ENCODE measurements at regions not wholly inside any gene's neighbourhood (a gene's known extent, or its start where the extent isn't known, plus 50 kb on each side); places are given as distances from the start of the nearest gene placed in this dataset.

DNA sequence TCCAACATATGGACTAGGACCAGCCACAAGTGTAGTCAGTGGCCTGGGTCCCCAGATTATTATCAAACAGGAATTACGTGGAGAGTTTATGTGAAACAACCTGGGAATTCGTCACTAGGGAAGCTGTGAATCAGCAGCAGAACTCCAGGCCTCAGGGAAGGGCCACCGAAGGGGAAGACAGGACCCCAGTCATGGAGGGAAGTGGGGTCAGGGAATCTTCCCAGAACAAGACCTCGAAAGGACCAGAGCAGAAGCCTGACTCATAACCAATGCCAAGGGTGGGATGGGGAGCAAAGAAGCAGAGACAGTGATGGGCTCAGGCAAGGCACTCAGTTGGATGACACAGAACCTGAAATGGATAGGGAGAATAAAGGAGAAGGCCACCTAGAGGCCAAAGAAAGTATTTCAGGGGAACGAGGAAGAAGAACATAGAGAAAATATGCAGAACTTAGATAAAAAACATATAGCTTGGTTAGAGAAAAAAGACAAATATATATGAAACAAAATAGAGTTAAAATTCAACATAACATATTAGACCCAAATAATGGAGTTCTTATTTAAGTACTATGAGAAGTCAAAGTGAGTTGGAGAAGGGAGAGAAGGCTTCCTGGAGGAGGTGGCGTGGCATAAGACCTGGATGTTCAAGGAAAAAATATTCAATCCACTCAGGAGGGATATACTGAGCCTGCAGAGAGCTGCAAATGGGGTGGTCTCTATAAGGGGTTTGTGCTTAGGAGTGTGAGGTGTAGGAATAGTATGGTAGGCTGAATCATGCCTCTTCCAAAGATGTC, 66.7 kb upstream of the CAST start:
- DNase-seq (ENCODE audit: low spot score), result peak; percentile 37

DNA sequence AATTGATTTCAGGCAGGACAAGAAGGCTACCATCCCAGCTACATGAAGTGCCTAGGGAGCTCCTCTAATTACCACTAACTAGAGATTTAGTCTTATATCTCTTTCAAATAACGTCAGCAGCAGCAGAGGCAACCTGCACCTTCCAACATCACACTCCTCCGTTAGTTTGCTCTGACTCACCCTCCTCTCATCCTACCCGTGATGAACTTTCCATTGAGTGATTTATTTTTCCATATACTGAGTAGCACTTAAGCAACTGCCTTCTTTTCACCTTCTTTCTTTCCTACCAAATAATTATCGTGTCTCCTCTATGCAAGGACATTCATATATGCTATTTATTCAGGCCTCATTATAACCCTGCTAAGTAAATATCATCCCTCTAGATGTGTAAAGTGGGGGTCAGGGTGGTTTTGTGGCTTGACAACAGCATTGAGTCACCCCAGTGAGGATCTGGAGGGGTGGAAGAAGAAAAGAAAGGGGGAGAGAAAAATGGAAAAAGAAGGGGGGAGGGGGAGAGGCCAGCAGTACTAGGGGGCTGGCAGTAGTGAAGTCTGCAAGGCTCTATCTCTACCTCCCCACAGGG, 64.6 kb upstream of the CAST start:
- DNase-seq (ENCODE audit: low spot score), result no peak

DNA sequence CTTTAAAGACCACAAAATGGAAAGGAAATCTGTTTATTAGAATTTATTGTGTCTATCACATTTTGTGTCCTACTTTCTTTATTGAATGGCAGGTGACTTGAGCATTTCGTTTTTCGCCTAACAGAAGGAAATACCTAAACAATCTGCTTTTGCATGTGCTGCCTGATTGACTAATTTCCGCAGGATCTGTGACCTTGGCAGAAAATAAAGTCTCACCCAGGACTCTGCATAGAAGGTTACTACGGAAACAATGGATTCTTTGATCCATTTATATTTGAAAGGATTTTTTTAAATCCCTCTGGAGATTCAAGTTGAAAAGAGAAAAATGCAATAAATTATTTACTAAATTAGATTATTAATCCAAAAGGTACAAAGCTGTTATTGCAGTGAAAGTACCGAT, 61.0 kb upstream of the CAST start:
- no peak for DNase-seq (ENCODE audit: low spot score)

DNA sequence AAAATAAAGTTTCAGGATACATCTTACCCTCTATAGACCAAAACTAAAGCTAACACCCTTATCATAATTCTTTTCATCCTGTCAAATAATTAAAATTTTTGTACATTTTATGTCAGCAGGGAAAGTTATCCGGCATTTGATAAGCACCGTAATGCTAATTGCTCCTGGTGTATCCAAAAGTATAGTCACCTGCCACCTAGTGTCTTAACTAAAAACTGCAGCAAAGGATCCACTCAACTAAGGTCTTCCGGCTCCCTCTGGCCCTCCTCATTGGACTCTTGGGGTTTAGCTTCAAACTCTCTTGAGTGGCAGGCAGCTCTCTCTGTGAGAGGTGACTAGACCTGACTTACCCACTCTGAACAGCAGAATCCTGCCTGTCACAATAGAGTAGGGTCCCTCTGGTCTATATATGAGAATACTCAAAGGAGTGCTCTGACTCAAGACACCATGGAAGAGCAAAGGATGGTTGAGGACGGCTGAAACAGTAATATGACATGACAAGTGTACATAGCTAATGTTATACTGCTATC, 60.4 kb upstream of the CAST start:
- peak; percentile 78 for DNase-seq (ENCODE audit: low spot score)

- no peak for DNase-seq (ENCODE audit: low spot score)
These were observed 59.4 kb upstream of the CAST start for GRCh38 chr5:96602776-96603175.

DNA sequence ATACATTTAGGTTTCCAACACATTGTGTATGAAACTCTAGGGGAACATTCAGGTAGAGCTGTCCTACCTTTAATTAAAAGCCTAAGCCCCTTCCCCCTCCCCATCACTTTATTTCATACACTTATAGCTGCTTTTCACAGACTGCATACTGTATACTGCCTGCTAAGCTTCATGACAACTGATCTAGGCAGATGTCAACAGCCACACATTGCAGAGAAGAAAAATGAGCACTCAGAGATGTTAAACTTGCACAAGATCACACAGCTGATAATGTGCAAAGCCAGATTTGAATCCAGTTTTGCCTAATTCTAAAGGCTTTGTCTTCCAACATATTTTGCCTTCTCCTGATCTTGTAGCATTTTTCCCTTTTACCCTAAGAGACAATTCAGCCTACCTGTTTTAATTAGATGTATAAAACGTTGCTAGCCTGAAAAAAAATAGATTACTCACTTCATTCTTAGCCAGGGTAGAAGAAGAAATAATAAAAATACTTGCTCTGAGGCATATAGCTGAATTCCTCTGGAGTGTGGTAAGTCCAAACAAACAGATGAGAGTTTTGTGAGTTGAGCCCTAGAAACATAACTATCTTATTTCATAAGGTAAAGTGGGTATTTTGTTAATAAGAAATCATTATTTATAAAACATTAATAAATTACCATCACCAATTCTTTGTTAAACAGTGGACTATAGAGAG, 56.9 kb upstream of the CAST start:
- no peak for DNase-seq (ENCODE audit: low spot score)

DNA sequence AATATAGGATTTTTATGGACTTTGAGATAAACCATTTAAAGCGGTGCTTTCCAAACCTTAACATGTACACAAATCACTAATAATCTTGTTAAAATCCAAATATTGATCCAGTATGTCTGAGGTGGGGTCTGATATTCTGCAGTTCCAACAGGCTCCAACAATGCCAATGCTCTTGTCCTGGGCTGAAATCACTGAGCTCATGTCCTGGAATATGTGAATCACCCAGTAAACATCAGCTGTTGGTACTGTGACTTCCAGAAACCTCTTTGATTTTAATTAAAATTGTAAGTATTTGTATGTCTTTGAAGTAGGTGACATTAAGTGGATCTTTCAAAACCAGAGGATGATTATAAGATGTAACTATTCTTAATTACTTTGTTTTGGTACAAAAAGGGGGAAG, 52.8 kb upstream of the CAST start:
- DNase-seq (ENCODE audit: low spot score), result no peak

- DNase-seq (ENCODE audit: low spot score), result no peak
These were observed 51.4 kb upstream of the CAST start for GRCh38 chr5:96610747-96611146.

GRCh38 chr5:96611946-96612345, 50.2 kb upstream of the CAST start:
- no peak for DNase-seq (ENCODE audit: low spot score)
